Spleen (tissue), 11 donors: ENCODE measurements at regions not wholly inside any gene's neighbourhood (a gene's known extent, or its start where the extent isn't known, plus 50 kb on each side); places are given as distances from the start of the nearest gene placed in this dataset.

Experiments used
- DNase-seq: peaks from one replicate; pipeline ENCODE4 v3.0.0-alpha.2; 2020
- H3K27ac ChIP-seq, 8 donors: fragments of 200-600 bp; sonication (generic) in 7 of 8; 1 replicate in 4 of 8; 2 replicates in 4 of 8; pipeline versions ENCODE4 v1.5.0 to v1.8.0; 2016 to 2021; ENCODE audit warnings: inconsistent platforms in 4 of 8, mild to moderate bottlenecking in 4 of 8, moderate library complexity in 1 of 8
- H3K27me3 ChIP-seq, 7 donors: fragments of 200-600 bp; sonication (generic) in 6 of 7; replicated peaks in 1 of 7; 1 replicate in 4 of 7; 2 replicates in 3 of 7; pipeline versions ENCODE4 v1.5.0 to v1.8.0; 2016 to 2021; ENCODE audit warnings: inconsistent platforms in 3 of 7, mild to moderate bottlenecking in 1 of 7
- H3K36me3 ChIP-seq, 6 donors: fragments of 200-600 bp; sonication (generic) in 5 of 6; 1 replicate in 4 of 6; 2 replicates in 2 of 6; pipeline versions ENCODE4 v1.5.0 to v1.8.0; 2016 to 2021; ENCODE audit warnings: inconsistent platforms in 2 of 6
- H3K4me1 ChIP-seq, 6 donors: fragments of 200-600 bp; sonication (generic) in 5 of 6; 1 replicate in 3 of 6; 2 replicates in 3 of 6; pipeline versions ENCODE4 v1.5.0 to v1.8.0; 2016 to 2021; ENCODE audit warnings: inconsistent platforms in 3 of 6
- H3K4me3 ChIP-seq, 8 donors: fragments of 200-600 bp; sonication (generic) in 7 of 8; 1 replicate in 4 of 8; 2 replicates in 4 of 8; pipeline versions ENCODE4 v1.5.0 to v1.8.0; 2016 to 2021; ENCODE audit warnings: inconsistent platforms in 4 of 8, mild to moderate bottlenecking in 4 of 8, moderate library complexity in 2 of 8
- H3K9me3 ChIP-seq, 8 donors: fragments of 200-600 bp; sonication (generic) in 7 of 8; 1 replicate in 4 of 8; 2 replicates in 4 of 8; pipeline versions ENCODE4 v1.5.0 to v1.8.0; 2016 to 2021; ENCODE audit warnings: inconsistent platforms in 4 of 8
- POLR2A ChIP-seq, 3 donors: fragments of 450-650 bp; IDR thresholded peaks; one replicate each; pipeline ENCODE4 v1.5.1; 2017; ENCODE audit warnings: antibody characterized with exemption in 3 of 3, mild to moderate bottlenecking in 1 of 3
- POLR2AphosphoS5 ChIP-seq, 3 donors: sonication (generic); formaldehyde crosslinking; IDR thresholded peaks; one replicate each; pipeline ENCODE4 v1.5.1; 2017; ENCODE audit warnings: antibody characterized with exemption in 3 of 3
- WGBS, 5 donors: extraction: QIAGEN DNeasy Blood & Tissue Kit in 3 of 5; methylation state at CpG; one replicate each; pipeline versions ENCODE4 v1.1.5 to v1.1.7; 2013 to 2018; 5-methylcytosine and 5-hydroxymethylcytosine counted together
- intact Hi-C: fragments of 100-400 bp; cut with DNase I; formaldehyde crosslinking; loops from one replicate; pipeline ENCODE4 v1.15.0; 2023; ENCODE audit warnings: low total_unique reads
- TF ChIP-seq, protein P1 (sequence below), 11 experiments: fragments of 200-600 bp in 7 of 11; fragments of 450-650 bp in 4 of 11; sonication (generic) in 4 of 11; IDR thresholded peaks in 8 of 11; conservative IDR thresholded peaks in 3 of 11; 1 replicate in 7 of 11; 2 replicates in 4 of 11; pipeline versions ENCODE4 v1.4.0 to v1.8.0; 2016 to 2021; ENCODE audit warnings: antibody characterized with exemption in 11 of 11, inconsistent platforms in 4 of 11, mild to moderate bottlenecking in 1 of 11
- donor health status: healthy with polysubstance abuse.
- donor health status: DM: no; HTN: no; CAD: no; lungs with moderate emphysema.
- donor health status: DM: no; HTN: no; CAD: no.
- donor health status: Bipolar disorder and iron deficiency.
- donor health status: healthy.
- donor health status: DM: no; HTN: no; CAD: no.
- donor health status: DM: yes; HTN: yes; CAD: no.

DNA sequence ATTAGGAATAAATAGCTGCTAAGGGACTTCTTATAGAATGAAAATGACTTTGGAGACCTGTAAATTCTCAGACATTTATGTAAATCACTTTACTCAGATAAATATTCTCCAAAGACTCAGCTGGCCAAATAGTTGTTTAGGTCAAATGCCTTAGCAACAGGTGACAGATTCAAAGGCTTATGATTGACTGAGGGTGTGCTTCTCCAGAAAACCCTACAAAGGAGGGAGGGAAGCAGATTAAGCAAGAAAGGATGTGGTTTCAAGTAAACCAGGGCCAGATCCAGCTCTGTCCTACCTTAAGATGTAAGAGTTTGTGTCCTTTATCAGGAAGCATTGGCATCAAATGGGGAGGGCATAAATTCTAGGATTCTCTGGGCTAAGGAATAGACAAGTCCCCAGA, 433.0 kb downstream of the TLE1 start:
- DNase-seq: no peak
- H3K9me3 ChIP-seq: peaks cover 0 to 7% (median 2%) of the 10 kb centered on the region in 8 donors
- H3K27me3 ChIP-seq: no peaks in the 10 kb centered on the region
- intact Hi-C loops: no loop called here
- H3K27ac ChIP-seq: no peak overlapping the region
- no peaks in the 10 kb centered on the region for H3K36me3 ChIP-seq
- H3K4me3 ChIP-seq: no peak overlapping the region
- TF ChIP-seq, protein P1, sequence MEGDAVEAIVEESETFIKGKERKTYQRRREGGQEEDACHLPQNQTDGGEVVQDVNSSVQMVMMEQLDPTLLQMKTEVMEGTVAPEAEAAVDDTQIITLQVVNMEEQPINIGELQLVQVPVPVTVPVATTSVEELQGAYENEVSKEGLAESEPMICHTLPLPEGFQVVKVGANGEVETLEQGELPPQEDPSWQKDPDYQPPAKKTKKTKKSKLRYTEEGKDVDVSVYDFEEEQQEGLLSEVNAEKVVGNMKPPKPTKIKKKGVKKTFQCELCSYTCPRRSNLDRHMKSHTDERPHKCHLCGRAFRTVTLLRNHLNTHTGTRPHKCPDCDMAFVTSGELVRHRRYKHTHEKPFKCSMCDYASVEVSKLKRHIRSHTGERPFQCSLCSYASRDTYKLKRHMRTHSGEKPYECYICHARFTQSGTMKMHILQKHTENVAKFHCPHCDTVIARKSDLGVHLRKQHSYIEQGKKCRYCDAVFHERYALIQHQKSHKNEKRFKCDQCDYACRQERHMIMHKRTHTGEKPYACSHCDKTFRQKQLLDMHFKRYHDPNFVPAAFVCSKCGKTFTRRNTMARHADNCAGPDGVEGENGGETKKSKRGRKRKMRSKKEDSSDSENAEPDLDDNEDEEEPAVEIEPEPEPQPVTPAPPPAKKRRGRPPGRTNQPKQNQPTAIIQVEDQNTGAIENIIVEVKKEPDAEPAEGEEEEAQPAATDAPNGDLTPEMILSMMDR (IDR thresholded peaks at IDR 0.05 in 8 of 11, conservative IDR thresholded peaks at IDR 0.05 in 3 of 11): no peak
- TF ChIP-seq POLR2AphosphoS5 (IDR thresholded peaks at IDR 0.05) (no peak), POLR2A (IDR thresholded peaks at IDR 0.05) (no peak)
- no peaks in the 10 kb centered on the region for H3K4me1 ChIP-seq

DNA sequence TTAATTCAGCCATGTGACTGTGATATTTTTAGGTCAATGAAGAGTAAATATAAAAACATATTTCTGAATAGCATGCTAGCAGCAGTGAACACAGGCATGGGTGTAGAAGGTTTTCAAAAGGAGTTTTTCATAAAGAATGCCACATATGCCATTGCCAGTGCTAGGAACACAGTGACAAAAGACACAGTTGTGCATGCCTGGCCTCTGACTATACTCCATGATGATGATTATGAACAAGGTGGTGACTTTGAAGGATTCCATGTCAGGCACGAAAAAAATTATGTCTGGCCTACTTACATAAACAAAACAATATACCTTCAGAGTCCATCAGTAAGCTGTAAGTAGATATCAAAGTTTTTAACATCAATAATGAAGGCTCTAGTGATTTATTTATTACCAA, 438.7 kb downstream of the TLE1 start:
- H3K27me3 ChIP-seq: no peaks in the 10 kb centered on the region
- WGBS, 5 donors: 53 to 64% (median 55%) methylated on average over 1 of the region's 1 CpG
- TF ChIP-seq, protein P1 (IDR thresholded peaks at IDR 0.05 in 8 of 11, conservative IDR thresholded peaks at IDR 0.05 in 3 of 11): no peak
- TF ChIP-seq POLR2A (IDR thresholded peaks at IDR 0.05) (no peak), POLR2AphosphoS5 (IDR thresholded peaks at IDR 0.05) (no peak)
- H3K27ac ChIP-seq: no peak overlapping the region
- no peak overlapping the region for H3K4me3 ChIP-seq
- H3K36me3 ChIP-seq: no peaks in the 10 kb centered on the region
- intact Hi-C loops: no loop called here
- H3K9me3 ChIP-seq: peaks cover 0 to 21% (median 7%) of the 10 kb centered on the region in 8 donors
- H3K4me1 ChIP-seq: no peaks in the 10 kb centered on the region
- DNase-seq: no peak

DNA sequence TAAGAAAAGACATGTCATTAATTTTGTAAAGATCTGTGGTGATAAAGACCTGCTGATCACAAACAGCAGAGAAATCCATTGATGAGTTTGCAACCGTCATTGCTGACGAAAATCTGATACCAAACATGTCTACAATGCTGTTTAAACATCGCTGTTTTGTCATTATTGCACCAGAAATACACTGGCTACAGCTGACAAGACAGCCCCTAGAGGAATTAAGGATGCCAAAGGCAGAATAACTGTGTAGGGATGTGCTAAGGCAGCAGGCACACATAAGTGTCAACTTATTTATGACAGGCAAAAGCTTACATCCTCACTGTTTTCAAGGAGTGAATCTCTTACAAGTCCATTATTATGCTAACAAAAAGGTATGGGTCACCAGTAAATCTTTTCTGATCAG, 439.3 kb downstream of the TLE1 start:
- Histone ChIP-seq H3K9me3 (peaks cover 0 to 21% (median 7%) of the 10 kb centered on the region in 8 donors), H3K27me3 (no peaks in the 10 kb centered on the region), H3K4me3 (no peak overlapping the region), H3K27ac (no peak overlapping the region), H3K36me3 (no peaks in the 10 kb centered on the region), H3K4me1 (no peaks in the 10 kb centered on the region)
- WGBS, 5 donors: 74 to 92% (median 78%) methylated on average over 3 of the region's 3 CpGs
- intact Hi-C loops: no loop called here
- DNase-seq: no peak
- no peak for TF ChIP-seq POLR2AphosphoS5 (IDR thresholded peaks at IDR 0.05)
- TF ChIP-seq, protein P1 (IDR thresholded peaks at IDR 0.05 in 8 of 11, conservative IDR thresholded peaks at IDR 0.05 in 3 of 11): no peak
- no peak for TF ChIP-seq POLR2A (IDR thresholded peaks at IDR 0.05)

DNA sequence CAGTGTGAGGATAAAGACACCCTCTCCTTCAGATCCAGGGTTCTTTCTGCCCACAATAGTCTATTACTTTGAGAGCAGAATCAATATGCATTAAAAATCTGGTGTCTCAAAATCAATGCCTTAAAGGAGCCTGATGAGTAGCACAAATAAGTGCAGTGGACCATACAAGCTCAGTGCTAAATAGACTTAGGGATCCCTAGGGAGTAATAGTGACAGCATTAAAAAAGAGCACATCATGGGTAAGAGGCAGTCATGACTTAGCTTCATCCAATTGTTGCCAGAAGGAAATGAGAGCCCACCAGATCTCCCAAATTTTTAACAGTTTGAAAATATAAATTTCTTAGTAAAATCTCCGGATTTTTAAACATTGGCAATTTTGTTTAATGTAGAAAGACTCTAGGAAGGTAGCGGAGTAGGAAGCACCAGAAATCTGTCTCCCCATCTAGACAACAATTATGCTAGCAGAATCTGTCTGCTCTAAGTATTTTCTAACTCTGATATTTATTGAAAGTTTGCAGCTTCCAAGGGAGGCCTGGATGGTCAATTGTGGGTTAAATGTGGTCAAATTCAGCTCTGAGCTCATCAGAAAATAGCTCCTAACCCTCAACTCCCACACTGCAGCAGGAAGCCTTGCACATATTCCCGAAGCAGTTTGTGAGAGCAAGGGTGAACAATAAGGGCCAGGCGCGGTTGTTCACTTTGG, 443.9 kb downstream of the TLE1 start:
- Histone ChIP-seq H3K4me1 (no peaks in the 10 kb centered on the region), H3K9me3 (peaks cover 0 to 21% (median 7%) of the 10 kb centered on the region in 8 donors), H3K36me3 (no peaks in the 10 kb centered on the region), H3K27ac (no peak overlapping the region), H3K4me3 (no peak overlapping the region), H3K27me3 (no peaks in the 10 kb centered on the region)
- no peak for DNase-seq
- 81 to 88% (median 85%) methylated on average over 5 of the region's 5 CpGs for WGBS, 5 donors
- TF ChIP-seq POLR2A (IDR thresholded peaks at IDR 0.05): no peak
- TF ChIP-seq, protein P1 (IDR thresholded peaks at IDR 0.05 in 8 of 11, conservative IDR thresholded peaks at IDR 0.05 in 3 of 11): no peak
- no peak for TF ChIP-seq POLR2AphosphoS5 (IDR thresholded peaks at IDR 0.05)
- intact Hi-C loops: no loop called here
